T-helper 2 cell (primary cell): ENCODE measurements at regions not wholly inside any gene's neighbourhood (a gene's known extent, or its start where the extent isn't known, plus 50 kb on each side); places are given as distances from the start of the nearest gene placed in this dataset.

ENCODE experiments used
- DNase-seq, 5 experiments: peaks; one replicate each; pipeline versions ENCODE4 v3.0.0 to v3.0.0-alpha.2; 2012 to 2022

DNA sequence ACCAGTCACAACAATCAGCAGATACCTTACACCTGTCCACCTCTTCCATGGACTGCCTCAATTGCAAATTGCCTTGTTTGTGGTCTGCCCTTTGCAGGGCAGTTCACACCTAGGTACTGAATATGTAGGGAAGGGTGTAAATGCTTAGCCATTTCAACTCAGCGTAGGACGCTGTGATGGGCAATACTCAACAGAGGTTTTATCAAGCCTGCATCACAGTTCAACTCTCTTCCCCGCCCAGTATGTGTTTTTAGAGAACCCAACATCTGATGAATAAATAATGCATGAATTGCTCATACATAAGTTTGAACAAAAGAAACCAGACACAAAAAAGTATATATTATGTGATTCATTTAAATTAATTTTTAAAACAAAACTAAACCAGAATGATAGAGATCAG lies 124.4 kb downstream of the P2RY1 start:
- no peak for DNase-seq

DNA sequence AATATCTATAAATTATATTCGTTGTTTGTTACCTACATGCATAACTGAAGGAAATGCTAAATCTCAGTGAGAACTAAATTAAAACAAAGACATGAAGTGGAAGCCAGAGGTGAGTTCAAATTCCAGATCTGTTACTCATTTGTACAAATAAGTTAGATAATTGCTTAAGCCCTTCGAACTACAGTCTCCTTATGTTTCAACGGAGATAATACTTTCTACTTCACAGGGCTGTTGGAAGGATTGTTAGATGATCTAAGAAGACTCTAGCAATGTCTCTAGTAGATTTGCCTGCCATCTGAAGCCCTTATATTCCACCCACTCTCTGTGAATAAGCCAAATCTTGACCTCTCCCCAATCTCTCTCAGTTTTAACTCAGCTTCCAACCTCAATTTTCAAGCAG lies 125.8 kb downstream of the P2RY1 start:
- DNase-seq, result no peak

DNA sequence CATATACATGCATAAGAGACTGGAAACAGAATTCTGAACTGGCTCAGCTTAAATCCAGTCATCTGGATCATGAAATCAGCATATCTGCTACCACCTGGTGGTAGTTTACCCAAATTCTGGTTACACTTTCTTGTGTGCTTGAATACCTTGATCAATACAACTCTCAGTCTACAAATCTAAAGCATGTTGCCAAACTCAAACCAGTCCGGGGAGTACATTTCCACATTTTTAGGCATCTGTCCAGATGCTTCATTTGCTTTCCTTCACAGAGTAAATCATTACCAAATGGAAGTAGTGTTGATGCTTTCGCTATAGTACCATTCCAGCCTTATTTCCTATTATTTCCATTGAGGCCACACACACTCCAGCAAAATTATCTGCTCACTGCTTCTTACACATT lies 126.4 kb downstream of the P2RY1 start:
- DNase-seq, result peak in 1 of 5 experiments; percentile 4

DNA sequence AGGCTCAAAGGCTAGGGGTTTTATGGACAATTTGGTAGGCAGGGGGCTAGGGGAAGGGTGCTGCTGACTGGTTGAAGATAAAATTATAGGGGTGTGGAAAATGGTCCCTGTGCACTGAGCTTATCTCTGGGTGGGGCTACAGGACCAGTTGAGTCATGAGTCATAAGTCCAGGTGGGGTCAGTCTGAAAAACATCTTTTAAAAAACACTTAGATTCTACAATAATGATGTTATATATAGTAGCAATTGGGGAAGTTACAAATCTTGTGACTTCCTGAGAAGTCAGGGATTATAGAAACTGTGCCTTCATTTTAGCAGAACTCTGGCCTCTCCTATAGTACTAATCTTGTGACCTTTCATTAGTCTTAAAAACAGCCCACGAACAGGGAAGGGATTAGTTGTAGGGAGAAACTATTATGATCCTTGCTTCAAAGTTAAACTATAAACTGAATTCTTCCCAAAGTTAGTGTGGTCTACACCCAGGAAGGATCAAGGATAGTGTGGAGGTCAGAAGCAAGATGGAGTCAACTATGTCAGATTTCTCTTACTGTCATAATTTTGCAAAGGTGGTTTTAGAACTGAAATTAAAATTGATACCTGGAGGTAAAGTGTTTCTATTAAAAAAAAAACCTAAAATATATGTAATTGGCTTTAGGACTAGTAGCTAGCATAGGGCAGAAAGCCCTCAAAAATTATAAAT lies 130.1 kb downstream of the P2RY1 start:
- DNase-seq, result no peak

DNA sequence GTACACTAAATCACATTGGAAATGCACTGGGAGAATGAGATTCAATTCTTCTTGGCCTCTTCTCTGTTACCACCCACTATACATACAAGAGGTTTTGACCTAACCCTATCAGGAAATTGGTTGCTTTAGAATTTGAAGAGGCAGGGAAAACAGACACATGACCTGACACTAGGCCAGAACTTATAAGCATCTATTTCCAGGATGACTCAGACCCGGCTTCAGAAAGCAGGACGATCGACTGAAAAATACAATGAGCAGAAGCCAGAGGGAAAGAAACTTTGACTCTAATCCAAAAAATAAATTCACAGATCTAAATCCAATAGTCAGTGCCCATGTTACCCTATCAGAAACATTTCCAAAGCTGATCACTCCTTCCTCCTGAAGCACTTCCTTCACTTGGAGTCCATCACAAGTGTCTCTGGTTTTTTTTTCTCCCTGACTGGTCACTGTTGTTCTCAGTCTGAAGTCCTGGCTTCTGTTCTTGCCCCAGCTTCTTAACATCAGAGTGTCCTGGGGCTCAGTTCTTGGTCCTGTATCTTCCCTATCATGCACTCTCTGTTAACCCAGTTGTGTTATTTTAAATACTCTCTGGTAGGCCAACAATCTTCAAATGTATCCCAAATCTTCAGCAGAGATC lies 133.6 kb downstream of the P2RY1 start:
- no peak for DNase-seq

DNA sequence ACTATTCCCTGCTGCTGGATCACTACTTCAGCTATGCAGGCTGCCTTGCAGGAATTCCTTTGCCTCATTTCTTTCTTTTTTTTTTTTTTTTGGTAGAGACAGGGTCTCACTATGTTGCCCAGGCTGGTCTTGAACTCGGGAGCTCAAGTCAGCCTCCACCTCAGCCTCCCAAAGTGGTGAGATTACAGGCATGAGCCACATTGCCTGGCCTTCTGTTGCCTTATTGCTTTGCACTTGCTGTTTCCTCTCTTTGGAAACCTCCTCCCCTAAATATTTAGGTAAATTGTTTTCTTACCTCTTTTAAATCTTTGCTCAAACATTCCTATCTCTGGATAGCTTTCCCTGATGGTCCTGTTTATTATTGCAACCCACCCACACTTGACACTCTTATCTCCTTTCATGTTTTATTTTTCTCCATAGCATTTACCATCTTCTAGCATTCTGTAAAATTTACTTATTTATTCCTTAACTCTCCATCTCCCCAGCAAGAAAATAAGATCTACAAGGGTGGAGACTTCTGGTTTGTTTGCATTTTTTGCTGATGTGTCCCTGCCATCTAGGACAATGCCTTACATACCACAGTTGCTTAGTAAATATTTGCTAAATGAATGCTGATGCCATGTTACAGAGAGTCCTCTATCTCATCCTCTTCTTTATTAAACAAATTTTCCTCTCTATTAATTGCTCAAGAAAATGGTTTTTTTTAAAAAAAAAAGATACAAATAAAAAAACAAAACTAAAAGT lies 134.8 kb downstream of the P2RY1 start:
- DNase-seq, result no peak

DNA sequence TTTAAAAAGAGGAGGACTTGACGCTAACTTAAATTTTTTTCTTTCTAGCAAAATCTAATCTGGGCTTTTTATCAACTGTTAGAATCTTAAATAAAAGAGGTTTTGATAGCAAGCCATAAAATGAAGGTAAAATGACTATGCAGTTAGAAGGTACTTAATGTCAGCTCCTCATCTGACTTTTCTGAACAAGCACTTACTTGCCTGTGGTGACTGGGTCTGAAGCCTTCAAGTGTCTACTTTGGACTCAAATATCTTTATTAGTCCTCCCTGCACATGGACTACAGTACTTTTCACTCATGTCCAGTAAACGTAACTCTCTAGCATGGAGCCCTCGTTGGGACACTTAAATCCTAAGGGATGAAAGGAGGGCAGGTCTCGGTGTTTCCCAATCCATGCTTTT lies 135.9 kb downstream of the P2RY1 start:
- DNase-seq, result no peak

DNA sequence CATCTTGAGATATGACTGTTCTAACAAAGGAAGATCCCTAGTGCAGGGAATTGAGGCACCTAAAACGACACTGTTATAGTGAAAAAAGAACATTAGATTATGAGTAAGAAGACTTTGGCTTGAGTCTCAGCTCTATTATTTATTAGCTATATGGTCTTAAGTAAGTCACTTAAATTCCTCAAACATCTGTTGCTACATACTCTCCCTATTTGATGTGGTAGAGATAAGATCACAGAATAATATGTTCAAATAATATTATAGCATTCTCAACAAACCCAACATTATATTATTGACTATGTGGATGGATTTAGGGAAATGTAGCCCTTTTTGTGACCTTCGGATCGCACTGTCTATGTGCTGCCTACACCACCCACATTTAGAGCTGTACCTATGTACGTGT lies 136.9 kb downstream of the P2RY1 start:
- no peak for DNase-seq

DNA sequence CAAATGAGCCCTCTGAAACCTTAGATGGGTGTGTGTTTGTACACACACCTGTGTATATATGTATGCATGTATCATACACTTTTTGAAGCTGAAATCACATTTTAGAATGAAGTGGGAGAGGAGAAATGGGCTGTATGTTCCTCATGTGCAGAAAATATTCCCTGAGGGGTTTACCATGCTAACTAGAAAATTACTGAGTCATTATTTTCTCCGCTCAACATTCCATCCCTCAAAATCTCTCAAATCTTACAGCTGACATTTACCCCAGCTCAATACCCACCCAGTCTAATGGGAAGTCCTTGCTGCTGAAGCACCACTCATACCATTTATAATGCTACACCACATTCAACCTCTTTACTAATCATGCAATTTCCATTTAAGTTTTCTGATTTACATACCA lies 138.6 kb downstream of the P2RY1 start:
- no peak for DNase-seq

DNA sequence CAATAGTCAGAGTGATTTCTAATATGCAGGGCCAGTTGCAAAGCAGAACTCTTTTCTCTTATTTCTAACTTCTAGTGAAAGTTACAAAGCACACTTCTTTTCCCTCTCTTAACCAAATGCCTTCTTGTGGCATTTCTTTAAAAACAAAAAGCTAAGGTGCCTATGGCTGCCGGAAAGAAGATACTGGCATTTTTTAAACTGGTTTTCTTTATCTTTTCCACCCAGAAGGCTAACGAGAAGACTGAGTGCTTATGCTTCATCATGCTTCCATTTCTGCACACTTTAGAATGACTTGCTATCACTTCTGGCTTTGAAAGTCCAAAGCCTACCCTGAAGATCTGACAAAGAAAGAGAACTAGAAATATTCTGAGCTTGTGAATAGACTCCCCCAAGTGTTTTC lies 141.3 kb downstream of the P2RY1 start:
- no peak for DNase-seq

DNA sequence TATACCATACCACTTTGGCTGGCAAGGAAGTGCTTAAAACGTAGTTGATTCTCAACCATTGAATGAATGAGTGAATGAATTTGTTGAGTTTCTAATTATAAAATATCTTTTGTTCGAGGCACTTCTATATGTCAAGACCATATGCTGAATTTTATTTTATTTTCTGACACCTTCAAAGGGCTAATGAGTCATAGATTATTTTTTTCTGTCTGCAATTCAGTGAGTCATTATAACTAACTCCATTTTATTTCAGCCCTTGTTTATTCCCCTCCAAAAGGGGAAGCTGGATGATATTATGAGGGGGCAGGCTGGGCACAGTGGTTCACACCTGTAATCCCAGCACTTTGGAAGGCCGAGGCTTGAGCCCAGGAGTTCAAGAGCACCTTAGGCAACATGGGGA lies 142.4 kb downstream of the P2RY1 start:
- no peak for DNase-seq

DNA sequence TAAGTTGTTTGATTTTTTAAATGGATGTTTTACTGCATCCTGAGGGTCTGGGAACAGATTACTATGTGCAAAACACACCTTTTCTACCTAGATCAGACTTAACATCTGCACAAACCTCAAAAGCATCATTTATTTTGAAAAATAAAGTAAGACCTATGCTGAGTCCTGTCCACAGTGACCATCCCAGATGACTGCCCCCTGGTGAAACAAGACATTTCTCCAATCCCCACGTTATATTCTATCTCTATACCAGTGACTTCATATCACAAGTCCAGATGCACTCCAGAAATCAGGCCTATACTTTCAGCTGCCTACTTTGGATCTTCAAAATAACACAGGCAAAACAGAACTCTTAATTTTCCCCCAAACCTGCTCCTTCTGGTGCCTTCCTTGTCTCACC lies 143.2 kb downstream of the P2RY1 start:
- DNase-seq, result no peak

DNA sequence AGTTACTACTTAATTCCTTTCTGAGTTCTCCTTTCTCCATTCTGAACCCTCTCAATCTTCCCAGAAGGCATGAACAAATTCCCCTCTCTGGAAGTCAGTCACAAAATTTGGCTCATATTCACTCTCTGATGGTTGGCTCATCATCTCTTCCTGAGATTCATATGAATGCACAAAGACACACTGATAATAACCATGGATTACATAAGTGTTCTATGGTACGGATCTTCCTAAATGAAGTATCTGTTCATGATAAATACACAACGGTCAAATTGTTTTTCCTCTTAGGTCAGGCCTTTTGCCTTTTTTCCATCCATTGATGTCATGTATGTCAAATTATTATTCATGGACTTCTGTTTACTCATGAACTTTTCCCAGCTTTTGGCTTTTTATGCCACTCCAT lies 162.6 kb downstream of the P2RY1 start:
- DNase-seq, result no peak

DNA sequence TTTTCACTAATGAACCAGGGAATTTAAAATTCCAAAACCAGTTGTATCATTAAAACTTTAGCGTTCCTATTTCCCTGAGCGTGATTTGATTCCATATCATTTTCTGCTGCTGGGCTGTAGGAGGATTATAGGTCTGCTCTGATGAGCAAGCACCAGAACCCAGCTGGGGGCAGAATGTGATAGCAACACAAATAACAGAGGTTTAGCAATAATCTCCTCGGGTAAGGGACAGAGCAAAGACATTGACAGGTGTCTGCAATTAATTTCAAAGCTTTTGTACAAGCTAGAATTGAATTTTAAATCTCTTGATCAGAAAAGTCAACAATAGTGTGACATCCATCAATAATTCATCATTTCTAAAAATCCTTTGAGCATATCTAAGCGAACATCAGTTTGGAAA lies 163.4 kb upstream of the RAP2B start:
- no peak for DNase-seq

DNA sequence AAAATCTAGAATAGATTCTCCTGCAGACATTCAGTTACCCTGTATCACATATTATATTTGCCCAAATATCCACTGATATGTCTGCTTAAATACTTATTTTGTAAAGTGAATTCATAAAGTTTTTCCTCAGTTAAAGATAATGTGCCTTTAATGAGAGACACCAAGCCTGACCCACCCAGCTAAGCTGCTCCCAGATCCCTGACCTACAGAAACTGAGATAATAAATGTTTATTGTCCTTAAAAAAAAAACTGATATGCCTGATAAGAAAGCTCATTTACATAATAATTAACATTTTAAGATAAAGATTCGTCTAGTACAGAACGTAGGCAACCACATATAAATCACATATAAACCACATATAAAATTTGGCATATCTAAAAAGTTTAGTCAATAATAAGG lies 161.7 kb upstream of the RAP2B start:
- no peak for DNase-seq

DNA sequence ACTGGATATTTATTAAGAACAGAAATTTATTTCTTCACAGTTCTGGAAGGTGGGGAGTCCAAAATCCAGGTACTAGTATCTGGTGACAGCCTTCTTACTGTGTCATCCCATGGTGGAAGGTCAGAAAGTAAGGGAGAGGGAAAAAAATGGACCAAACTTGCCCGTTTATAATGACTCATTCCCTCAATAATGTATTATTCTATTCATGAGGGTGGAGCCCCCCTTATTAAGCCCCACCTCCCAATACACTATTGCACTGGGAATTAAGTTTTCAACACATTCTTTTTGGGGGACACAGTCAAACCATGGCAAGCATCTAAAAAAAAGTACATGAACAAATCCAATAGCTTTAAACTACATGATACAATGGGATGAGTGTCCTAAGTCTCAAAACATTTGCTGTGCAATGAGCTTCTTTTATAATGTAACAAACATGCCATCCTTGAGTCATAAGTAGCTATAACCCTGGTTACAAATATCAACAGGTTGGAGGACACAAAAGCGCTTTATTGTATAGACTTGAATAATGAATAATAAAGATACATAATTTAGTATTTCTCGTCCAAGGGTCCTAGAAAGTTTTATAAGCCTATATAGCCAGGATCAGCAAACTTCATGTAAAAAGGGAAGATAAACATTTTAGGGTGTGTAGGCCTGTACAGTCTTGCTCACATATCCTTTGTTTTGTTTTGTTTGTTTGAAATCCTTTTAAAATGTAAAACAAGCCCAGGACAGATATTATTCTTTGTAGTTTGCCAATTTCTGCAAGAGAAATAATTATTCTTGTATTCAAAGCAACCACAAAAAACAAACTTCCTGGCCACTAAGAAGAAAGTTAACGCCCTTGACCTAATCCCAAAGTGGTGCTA lies 160.6 kb upstream of the RAP2B start:
- no peak for DNase-seq

DNA sequence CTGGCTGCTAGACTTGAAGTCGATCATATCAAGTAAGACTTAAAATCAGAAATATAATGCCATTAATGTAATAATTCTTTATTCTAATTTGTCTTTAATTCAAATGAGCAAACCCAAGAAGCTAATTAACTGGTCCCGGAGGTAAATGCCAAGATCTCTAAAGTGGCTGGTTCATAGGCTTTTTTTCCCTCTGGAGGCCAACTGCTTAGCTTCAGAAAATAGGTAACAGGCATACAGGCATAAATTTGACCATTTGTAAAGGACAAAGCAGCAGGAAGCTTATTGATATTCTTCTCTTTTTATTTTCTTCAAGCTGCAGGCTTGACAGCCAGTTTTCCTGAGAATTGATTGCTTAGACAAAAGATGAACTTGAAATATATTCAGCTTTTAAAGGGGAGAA lies 158.6 kb upstream of the RAP2B start:
- no peak for DNase-seq

DNA sequence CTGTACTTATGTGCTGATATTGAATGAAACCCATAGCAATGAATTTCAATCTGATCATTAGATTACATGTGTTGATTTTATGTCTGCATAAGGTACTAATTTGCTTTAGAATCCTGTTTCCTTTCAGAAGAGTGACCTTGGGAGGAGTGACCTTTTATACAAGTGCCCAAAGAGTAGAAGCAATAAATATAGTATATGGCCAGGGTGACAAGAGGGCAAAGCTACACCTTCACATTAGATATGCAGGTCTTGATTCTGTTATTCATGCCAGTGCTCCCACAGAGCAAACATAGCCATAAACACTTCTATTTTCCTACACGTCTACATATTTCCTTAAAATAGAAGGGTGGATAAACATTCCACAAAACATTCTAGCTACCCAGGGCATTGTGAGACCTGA lies 158.2 kb upstream of the RAP2B start:
- no peak for DNase-seq

DNA sequence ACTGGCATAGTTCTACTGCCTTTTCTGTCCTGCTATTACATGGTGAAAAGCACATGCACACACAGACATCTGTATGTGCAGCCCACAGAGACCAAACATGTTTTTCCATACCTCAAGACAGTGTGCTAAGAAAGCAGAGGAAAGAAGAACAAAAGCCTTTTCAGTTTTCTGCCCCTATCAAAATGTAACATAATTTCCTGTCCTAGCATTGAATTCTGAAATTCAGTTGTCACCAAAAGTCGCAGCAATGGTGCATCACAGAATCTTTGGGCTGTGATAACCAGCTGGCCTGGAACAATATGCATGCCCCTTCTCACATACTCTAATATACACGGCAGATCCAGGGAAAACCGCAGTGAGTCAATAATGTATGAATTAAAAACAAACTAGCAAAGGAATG lies 153.8 kb upstream of the RAP2B start:
- no peak for DNase-seq

DNA sequence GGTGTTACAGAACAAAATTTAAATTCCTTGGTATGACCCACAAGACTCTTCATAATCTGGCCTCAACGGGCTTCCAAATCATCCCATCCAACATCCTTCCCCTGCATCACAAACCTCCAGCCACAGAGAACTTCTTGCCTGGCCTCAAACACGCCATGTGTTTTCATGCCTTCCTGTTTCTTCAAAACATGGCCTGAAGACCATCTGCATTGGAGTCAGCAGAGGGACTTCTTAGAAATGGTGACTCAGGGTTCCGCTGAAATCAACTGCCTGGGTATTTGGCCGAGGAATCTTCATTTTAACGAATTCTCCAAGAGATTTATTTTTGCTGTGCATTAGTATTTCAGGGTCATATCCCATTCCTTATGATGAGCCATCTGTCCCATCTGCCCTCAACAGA lies 138.1 kb upstream of the RAP2B start:
- no peak for DNase-seq

DNA sequence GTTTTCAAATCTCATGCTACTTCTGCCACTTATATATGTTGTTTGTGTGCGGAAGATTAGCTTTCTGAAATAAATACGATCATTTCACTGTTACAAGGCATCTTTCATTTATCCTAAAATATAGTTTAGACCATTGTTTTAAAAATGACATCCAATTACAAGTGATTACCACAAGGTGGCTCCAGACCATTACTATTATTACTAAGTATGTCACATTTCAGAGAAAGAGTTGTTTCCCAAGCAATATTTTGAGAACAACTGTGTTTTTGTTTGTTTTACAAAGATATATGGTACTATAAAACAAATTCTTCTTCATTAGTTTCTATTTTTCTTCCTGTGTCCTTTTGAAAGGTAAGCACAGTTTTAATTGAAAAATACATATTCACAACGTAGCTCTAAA lies 136.0 kb upstream of the RAP2B start:
- DNase-seq, result peak in 1 of 5 experiments; percentile 38

DNA sequence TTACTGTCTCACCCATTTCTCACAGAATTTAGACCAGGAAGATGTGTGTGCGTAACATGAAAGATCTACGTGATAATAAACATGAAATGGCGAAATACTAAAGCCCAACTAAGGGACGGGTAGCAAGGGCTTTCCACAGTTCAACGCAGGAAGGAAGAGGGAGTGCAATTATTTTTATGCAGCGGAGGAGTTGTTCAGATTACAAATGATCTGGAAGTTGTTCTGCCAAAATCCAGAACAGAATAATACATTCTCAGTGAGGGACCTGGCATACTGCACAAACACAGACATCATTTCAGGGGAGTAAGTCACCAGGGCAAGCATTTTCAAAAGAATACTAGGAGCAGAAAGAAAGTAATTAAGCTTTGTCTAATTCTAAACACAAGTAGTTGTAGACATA lies 133.6 kb upstream of the RAP2B start:
- no peak for DNase-seq

DNA sequence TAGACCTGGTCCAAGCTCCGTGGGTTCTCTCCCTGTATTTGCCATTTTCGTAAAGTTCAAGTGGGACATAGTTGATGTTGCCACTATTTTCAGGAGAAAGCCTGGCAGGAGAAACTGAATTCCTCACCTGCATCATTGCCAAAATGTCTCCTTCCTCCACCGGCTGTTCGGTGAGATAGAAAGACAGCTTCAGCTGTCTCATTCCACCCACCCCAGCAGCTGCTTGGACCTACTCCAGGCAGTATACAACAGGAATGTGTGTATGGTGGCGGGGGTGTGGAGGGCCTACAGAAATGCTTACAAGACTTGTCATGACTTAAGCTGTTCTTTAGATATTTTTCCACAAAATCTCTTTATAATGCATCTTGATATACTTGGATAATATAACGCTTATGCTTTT lies 132.7 kb upstream of the RAP2B start:
- no peak for DNase-seq
